ENCODE measurements at regions not wholly inside any gene's neighbourhood (a gene's known extent, or its start where the extent isn't known, plus 50 kb on each side); places are given as distances from the start of the nearest gene placed in this dataset.

DNA sequence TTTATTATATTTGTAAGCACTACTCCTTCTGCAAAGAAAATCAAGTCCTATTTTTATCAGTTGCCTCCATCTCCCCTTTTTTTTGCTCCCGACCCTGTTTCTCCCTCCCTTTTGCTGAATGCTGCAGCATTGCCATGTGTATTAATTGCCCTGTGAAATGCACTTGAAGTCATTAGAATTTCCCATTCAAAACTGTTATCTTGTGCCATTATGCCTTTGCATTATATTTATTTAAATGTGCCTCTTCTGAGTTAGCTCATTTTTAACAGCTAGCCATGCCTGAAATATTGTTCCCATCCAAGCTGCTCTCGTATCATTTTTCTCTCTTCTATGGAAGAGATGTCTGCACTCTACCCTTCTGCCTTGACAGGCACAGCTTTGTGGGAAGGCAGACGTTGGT is 404.0 kb upstream of the PLXNA2 start:
- no peak for DNase-seq

- peak; percentile 74 for DNase-seq
These were observed 408.3 kb upstream of the PLXNA2 start for GRCh38 chr1:208652296-208653160.

GRCh38 chr1:208653426-208653825 is 409.2 kb upstream of the PLXNA2 start:
- DNase-seq = no peak

- no peak for DNase-seq
These were observed 410.1 kb upstream of the PLXNA2 start for GRCh38 chr1:208654241-208654640.

GRCh38 chr1:208665936-208666335 is 421.8 kb upstream of the PLXNA2 start:
- DNase-seq = no peak

GRCh38 chr1:208668991-208669390 is 424.8 kb upstream of the PLXNA2 start:
- DNase-seq = no peak

- DNase-seq = no peak
These were observed 426.6 kb upstream of the PLXNA2 start for GRCh38 chr1:208670778-208671177.

DNA sequence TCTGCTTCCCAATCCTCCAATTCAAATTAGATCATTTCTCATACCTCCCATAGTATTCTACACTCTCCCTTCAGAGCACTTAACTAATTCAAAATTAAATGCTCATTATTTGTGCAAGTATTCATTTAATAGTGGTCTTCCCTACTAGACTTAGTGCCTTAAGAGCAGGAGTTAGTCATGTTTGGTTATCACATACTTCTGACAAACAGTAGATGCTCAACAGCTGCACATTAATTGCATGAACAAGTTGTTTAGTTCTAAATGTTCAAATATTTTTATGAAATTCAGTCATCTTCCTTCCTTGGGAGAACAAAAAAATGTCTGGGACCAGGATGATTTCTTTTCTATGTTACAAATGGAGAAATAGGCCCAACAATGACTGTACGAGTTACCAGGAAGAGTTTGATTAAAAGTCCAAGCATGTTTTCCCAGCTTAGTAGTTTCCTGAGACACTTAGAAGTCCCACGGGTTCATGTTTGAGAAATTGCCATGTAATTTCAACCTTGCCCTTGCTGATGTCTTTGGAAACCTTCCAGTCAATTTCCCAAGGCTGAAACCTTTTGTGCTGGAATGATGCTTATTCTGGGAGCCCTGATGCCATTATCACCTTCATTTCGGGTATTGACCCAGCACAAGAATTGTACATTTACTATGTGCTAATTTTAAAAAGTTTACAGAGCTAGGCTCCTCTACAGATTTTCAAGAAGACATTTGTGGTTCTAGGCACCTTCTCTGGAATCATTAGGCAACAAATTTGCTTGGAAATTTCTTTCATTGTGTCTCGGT is 437.9 kb upstream of the PLXNA2 start:
- no peak for DNase-seq

GRCh38 chr1:208682664-208683013 is 438.5 kb upstream of the PLXNA2 start:
- DNase-seq = no peak

DNA sequence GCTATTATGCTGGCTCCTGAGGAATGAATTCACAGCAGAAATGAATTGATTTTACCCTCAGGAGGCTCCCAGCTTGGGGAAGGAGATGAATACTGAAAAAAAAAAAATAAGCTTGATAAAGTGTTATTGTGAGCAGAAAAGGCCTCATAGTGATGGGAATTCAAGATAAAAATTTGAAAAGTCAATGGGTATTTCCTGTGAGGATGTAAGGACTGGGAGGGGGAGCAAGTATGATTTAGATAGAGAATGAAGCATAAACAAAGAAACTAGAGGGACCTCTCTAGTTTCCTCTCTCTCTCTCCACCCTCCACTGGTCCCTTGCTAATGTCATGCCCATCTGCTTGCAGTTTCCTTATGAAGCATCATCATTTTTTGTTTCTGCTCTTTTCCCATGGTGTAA is 439.0 kb upstream of the PLXNA2 start:
- no peak for DNase-seq

DNA sequence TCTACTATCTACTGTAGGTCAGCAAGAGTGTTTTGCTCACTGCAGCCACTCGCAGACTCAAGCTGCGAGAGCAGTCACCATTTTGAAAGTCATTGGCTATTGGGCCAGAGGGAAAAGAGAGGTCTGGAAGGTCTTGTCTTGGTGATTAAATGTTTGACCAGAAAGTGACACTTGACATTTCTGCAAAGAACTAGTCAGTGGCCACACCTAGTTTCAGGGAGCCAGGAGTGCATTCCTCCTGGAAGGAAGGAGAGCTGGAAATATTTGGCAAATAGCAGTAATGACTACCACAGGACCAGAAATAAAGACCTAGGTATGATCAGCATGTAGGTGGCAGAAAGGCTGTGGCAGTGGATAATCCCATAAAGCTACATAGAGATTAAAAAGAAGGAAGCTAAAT is 440.0 kb upstream of the PLXNA2 start:
- DNase-seq = no peak

GRCh38 chr1:208686592-208686991 is 442.4 kb upstream of the PLXNA2 start:
- DNase-seq = no peak

DNA sequence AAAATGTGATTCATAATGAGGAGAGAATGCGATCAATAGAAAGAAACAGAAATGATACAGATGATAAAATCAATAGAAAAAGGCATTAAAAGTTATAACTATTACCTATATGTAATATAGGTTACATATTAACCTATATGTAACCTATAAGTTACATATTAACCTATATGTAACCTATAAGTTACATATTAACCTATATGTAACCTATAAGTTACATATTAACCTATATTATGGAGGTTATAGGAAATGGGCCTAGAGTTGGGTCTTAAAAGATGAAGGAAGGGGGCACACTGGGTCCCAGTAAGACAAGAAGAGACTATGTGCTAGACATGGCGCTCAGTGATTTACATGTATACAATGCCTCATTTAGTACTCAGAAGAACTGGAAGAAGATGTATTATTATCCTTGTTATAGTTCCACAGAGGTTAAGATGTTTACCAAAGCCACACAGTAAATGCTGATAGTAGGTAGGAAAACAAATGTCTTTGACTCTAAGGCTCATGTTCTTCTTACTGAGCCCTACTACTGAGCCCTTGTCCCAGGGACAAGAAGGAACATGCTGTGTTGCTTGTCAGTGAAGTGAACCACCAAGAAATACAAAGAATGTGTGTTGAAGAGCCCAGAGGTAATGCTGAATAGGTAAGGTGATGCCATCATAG is 444.6 kb upstream of the PLXNA2 start:
- no peak for DNase-seq

DNA sequence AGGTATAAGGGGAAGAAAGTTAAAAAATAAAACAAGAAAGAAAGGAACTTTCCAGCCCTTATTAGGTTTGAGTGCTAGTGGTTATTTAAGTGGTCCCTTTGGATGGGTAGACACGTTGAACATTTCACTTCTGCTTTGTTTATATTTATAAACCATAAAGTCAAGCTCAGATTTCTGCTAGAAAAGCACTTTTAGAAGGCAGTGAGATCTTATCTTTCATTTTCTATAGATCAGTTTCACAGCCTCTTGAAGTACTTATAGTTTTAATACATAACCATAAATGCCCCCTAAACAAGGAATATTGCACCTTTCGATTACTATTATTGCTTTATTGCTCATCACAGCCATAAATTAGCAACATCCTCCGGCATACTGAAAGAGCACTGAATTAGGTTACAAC is 446.8 kb upstream of the PLXNA2 start:
- no peak for DNase-seq

- no peak for DNase-seq
These were observed 465.8 kb upstream of the PLXNA2 start for GRCh38 chr1:208709981-208710380.

DNA sequence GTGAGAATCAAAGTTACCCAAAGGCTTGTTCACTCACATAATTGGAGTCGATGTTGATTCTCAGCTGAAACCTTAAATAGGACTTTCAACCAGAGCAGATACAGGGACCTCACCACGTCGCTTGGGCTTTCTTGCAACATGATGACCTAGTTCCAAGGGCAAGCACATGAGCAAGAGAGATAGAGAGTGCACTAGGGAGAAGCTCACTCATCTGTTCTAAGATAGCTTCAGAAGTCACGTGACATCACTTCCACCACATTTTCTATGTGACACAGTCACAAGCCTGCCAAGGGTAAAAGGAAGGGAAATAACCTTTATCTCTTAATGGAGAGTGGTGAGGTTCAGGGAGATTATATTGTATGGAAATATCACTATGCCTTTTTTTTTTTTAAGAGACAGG is 470.1 kb upstream of the PLXNA2 start:
- DNase-seq = no peak

DNA sequence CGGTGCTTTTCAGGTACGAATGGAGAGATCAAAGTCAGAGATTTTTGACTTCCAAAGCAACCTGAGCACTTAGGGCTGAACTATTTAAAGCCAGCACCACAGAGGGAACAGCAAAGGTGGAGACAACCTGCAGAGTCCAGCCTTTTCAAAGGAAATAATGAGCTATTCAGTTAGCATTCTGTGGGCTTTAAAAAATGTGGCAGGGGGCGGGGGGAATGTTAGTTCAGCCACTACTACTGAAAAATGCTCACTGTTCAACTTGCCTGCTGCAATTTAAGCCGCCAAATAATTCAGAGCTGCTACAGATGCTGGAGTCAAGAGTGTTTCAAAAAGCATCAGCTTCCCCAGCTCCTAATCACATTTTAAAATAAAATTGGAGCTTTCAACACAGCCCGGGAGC is 473.3 kb upstream of the PLXNA2 start:
- DNase-seq = no peak

GRCh38 chr1:208722592-208722991 is 478.4 kb upstream of the PLXNA2 start:
- no peak for DNase-seq

DNA sequence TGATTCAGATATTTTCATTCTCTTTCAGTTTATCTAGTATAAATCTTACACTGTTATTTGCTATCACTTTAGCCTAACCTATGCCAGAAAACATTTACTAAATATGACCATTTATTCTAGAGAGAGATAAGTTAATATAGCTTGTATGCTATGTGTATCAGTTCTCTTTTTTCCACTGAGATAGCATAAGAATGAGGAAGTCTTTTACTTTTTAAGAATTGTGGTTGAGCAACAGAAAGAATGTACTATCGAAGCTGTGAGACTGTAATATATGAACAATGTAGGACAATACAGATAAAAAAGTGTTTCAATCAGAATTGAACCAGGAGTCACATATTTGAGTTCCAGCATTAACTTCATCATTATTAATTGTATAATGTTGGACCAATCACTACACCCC is 479.9 kb upstream of the PLXNA2 start:
- no peak for DNase-seq

- no peak for DNase-seq
These were observed 484.6 kb upstream of the PLXNA2 start for GRCh38 chr1:208728815-208729214.

DNA sequence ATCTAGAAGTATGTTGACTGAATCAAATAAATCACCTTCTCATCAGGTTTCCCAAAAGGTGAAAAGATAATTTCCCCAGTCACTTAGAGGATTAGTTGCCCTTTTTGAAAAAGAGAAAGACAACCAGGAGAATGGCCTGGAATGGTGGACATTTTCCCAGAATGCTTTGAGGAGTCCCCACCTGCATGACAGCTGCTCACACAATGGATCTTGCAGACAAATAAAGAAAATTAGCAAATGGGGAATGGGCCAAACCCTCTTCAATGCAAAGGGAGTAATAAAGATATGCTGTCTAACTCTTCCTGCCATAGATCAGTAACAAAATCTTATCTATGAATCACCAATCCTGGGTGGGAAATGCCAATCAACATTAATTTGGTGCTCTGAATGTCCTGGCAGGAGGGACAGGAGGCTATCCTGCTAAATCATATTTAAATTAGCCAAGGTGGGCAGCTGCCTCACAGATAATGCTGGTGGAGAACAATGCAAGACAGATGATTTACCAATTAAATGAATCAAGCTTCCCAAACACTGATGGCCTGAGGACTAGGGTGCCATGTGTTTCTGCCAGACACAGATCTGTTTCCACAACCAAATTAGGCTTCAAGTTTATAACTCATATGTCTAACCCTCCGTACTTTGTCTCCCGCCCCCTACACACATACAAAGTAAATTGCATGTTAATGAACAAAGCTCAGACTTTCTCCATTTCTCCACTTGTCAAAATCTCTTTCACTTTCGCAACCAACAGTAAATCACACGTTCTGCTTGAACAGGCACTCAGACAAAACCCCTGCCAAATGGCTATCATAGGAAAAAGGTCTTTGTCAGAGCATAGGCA is 488.0 kb upstream of the PLXNA2 start:
- DNase-seq = peak; percentile 41

- DNase-seq = no peak
These were observed 493.0 kb upstream of the PLXNA2 start for GRCh38 chr1:208737161-208737560.

- DNase-seq = no peak
These were observed 493.7 kb upstream of the PLXNA2 start for GRCh38 chr1:208737922-208738321.
